ENCODE measurements at regions not wholly inside any gene's neighbourhood (a gene's known extent, or its start where the extent isn't known, plus 50 kb on each side); places are given as distances from the start of the nearest gene placed in this dataset.

GRCh38 chr9:105854026-105854782, 159.9 kb downstream of the TMEM38B start:
- ChIA-PET POLR2A (no interaction called here), CTCF (ENCODE audit: unreplicated experiment) (no interaction called here)
- H3K79me2 ChIP-seq (ENCODE audit: insufficient read depth, low read depth, low read length), result no peaks in the 10 kb centered on the region
- no peaks in the 10 kb centered on the region for H3K36me3 ChIP-seq (ENCODE audit: insufficient read depth, low read length)
- H3K27ac ChIP-seq (ENCODE audit: low read depth, low read length, poor library complexity, severe bottlenecking), result no peak overlapping the region
- H3K4me3 ChIP-seq (ENCODE audit: low read depth, low read length, poor library complexity, severe bottlenecking), result no peak overlapping the region
- H3K4me1 ChIP-seq (ENCODE audit: insufficient read depth, low read length, poor library complexity, severe bottlenecking), result no peaks in the 10 kb centered on the region
- no peak overlapping the region for H2AFZ ChIP-seq (ENCODE audit: low read length)
- H3K9me2 ChIP-seq (ENCODE audit: insufficient read depth, low read length), result no peaks in the 10 kb centered on the region
- H3K9me3 ChIP-seq (ENCODE audit: low read length), result no peaks in the 10 kb centered on the region
- DNase-seq (ENCODE audit: low spot score), result no peak
- intact Hi-C loops (cut with micrococcal nuclease; ENCODE audit: unreplicated experiment), result no loop called here
- H4K20me1 ChIP-seq (ENCODE audit: insufficient read depth, low read length), result no peaks in the 10 kb centered on the region
- BruUV-seq (replicated peaks), result no TSS peak
- H3K4me2 ChIP-seq (ENCODE audit: low read length), result no peak overlapping the region
- no peak for TF ChIP-seq CTCF (conservative IDR thresholded peaks at IDR 0.05; ENCODE audit: low read length)
- TF ChIP-seq EZH2phosphoT487 (IDR thresholded peaks at IDR 0.05; ENCODE audit: borderline replicate concordance, low read depth, low read length), result no peak

GRCh38 chr9:105854783-105855724, 160.7 kb downstream of the TMEM38B start:
- no peaks in the 10 kb centered on the region for H4K20me1 ChIP-seq (ENCODE audit: insufficient read depth, low read length)
- H3K4me1 ChIP-seq (ENCODE audit: insufficient read depth, low read length, poor library complexity, severe bottlenecking), result no peaks in the 10 kb centered on the region
- H3K9me2 ChIP-seq (ENCODE audit: insufficient read depth, low read length), result no peaks in the 10 kb centered on the region
- POLR2A ChIA-PET, result interaction anchor here (0.6 to 0.7 kb wide), 3 partner anchors 28 to 1328 kb away, joined by 3 to 4 read pairs (median 4); no protein-coding TSS in a partner anchor
- H3K4me3 ChIP-seq (ENCODE audit: low read depth, low read length, poor library complexity, severe bottlenecking), result no peak overlapping the region
- BruUV-seq (replicated peaks), result no TSS peak
- H3K27ac ChIP-seq (ENCODE audit: low read depth, low read length, poor library complexity, severe bottlenecking), result no peak overlapping the region
- H2AFZ ChIP-seq (ENCODE audit: low read length), result no peak overlapping the region
- CTCF ChIA-PET (ENCODE audit: unreplicated experiment), result interaction anchor here (0.6 kb wide), 1 partner anchor 592 kb away, joined by 3 read pairs; no protein-coding TSS in a partner anchor
- TF ChIP-seq CTCF (conservative IDR thresholded peaks at IDR 0.05; ENCODE audit: low read length) (no peak), EZH2phosphoT487 (IDR thresholded peaks at IDR 0.05; ENCODE audit: borderline replicate concordance, low read depth, low read length) (no peak)
- no peak overlapping the region for H3K4me2 ChIP-seq (ENCODE audit: low read length)
- intact Hi-C loops (cut with micrococcal nuclease; ENCODE audit: unreplicated experiment), result no loop called here
- DNase-seq (ENCODE audit: low spot score), result no peak
- H3K79me2 ChIP-seq (ENCODE audit: insufficient read depth, low read depth, low read length), result no peaks in the 10 kb centered on the region
- H3K9me3 ChIP-seq (ENCODE audit: low read length), result no peaks in the 10 kb centered on the region
- no peaks in the 10 kb centered on the region for H3K36me3 ChIP-seq (ENCODE audit: insufficient read depth, low read length)
